A549 (cell line): ENCODE measurements at regions not wholly inside any gene's neighbourhood (a gene's known extent, or its start where the extent isn't known, plus 50 kb on each side); places are given as distances from the start of the nearest gene placed in this dataset.

Source experiments
- ATAC-seq, 2 experiments: fragments of 200-7000 bp in 1 of 2; fragments of >200 bp in 1 of 2; cut with Nextera tagmentation in 1 of 2; cut with Tn5 transposase in 1 of 2; 3 replicates each; pipeline versions ENCODE4 v1.8.0 to v1.9.1; 2018 to 2020; ENCODE audit warnings: mild to moderate bottlenecking in 1 of 2, moderate library complexity in 1 of 2
- CTCF ChIA-PET: fragments of 300-600 bp; sonication (Branson Sonifier 250); formaldehyde crosslinking; extraction: SDS; loops from one replicate; lab custom pipeline; 2021; ENCODE audit warnings: antibody characterized with exemption, inconsistent platforms; lab: Yijun Ruan, JAX
- POLR2A ChIA-PET: fragments of 350-600 bp; formaldehyde crosslinking; extraction: SDS; loops from one replicate; lab custom pipeline; 2021; ENCODE audit warnings: antibody characterized with exemption, inconsistent platforms; lab: Yijun Ruan, JAX
- DNase-seq, 2 experiments: peaks; one replicate each; pipeline versions ENCODE4 v3.0.0 to v3.0.0-alpha.2; 2011 to 2016; ENCODE audit warnings: low read depth in 1 of 2, low spot score in 1 of 2
- FAIRE-seq: peaks from 2 replicates; lab custom pipeline; 2011; peaks lifted over from hg19 to GRCh38; lab: Jason Lieb, UNC
- H3K27ac ChIP-seq, 2 experiments: fragments of >200 bp; sonication (Bioruptor Twin); formaldehyde crosslinking; 3 replicates each; pipeline ENCODE4 v1.5.1; 2016 to 2017
- H3K4me1 ChIP-seq: fragments of >200 bp; sonication (Bioruptor Twin); formaldehyde crosslinking; 3 replicates; pipeline ENCODE4 v1.6.1; 2016
- H3K4me2 ChIP-seq: fragments of >200 bp; sonication (Bioruptor Twin); formaldehyde crosslinking; 3 replicates; pipeline ENCODE4 v1.6.1; 2016
- H3K4me3 ChIP-seq: fragments of >200 bp; sonication (Bioruptor Twin); formaldehyde crosslinking; 3 replicates; pipeline ENCODE4 v1.5.1; 2016
- H3K9me3 ChIP-seq: fragments of >200 bp; sonication (Bioruptor Twin); formaldehyde crosslinking; 3 replicates; pipeline ENCODE4 v1.6.1; 2016
- CBX2 ChIP-seq: fragments of 200-600 bp; sonication (generic); IDR thresholded peaks from 2 replicates; pipeline ENCODE4 v1.6.1; 2016; ENCODE audit warnings: low read depth, mild to moderate bottlenecking, borderline replicate concordance
- CHD2 ChIP-seq: fragments of 150-350 bp; IDR thresholded peaks from 2 replicates; pipeline ENCODE4 v1.6.1; 2014; ENCODE audit warnings: low read length; ENCODE audit not compliant: partially characterized antibody
- EHMT2 ChIP-seq: fragments of 200-600 bp; sonication (generic); IDR thresholded peaks from 2 replicates; pipeline ENCODE4 v1.6.1; 2016; ENCODE audit warnings: antibody characterized with exemption, low read depth, mild to moderate bottlenecking, moderate library complexity
- ESRRA ChIP-seq: fragments of 150-350 bp; IDR thresholded peaks from 2 replicates; pipeline ENCODE4 v1.6.1; 2014; ENCODE audit warnings: mild to moderate bottlenecking, low read length, borderline replicate concordance
- FOSL2 ChIP-seq, 2 experiments: fragments of 450-650 bp in 1 of 2; fragments of >200 bp in 1 of 2; sonication (Bioruptor Twin) in 1 of 2; formaldehyde crosslinking; IDR thresholded peaks; 2 replicates each; pipeline versions ENCODE4 v1.5.0 to v1.6.1; 2016 to 2020; ENCODE audit warnings: mild to moderate bottlenecking in 1 of 2, moderate library complexity in 1 of 2
- FOXS1 ChIP-seq: fragments of 250-450 bp; sonication (Bioruptor Pico); IDR thresholded peaks from 2 replicates; pipeline ENCODE4 v1.5.0; 2020; ENCODE audit warnings: mild to moderate bottlenecking, moderate library complexity
- GATA3 ChIP-seq: IDR thresholded peaks from 2 replicates; pipeline ENCODE4 v1.6.1; 2012; ENCODE audit warnings: borderline replicate concordance
- HOXA7 ChIP-seq: fragments of 250-450 bp; sonication (Bioruptor Pico); IDR thresholded peaks from 2 replicates; pipeline ENCODE4 v1.5.0; 2020; ENCODE audit warnings: mild to moderate bottlenecking, moderate library complexity
- JUN ChIP-seq, 2 experiments: fragments of >200 bp; sonication (Bioruptor Twin); formaldehyde crosslinking; IDR thresholded peaks; 2 replicates in 1 of 2; 3 replicates in 1 of 2; pipeline ENCODE4 v1.6.1; 2016 to 2017
- JUNB ChIP-seq: fragments of >200 bp; sonication (Bioruptor Twin); formaldehyde crosslinking; IDR thresholded peaks from 2 replicates; pipeline ENCODE4 v1.6.1; 2016
- KDM5A ChIP-seq: fragments of 200-600 bp; sonication (generic); IDR thresholded peaks from 2 replicates; pipeline ENCODE4 v1.6.1; 2016; ENCODE audit warnings: antibody characterized with exemption, mild to moderate bottlenecking
- MYC ChIP-seq: IDR thresholded peaks from 2 replicates; pipeline ENCODE4 v1.6.1; 2012; ENCODE audit warnings: mild to moderate bottlenecking, inconsistent platforms, low read length, improper control_type of control experiment, borderline replicate concordance
- POLR2AphosphoS2 ChIP-seq: conservative IDR thresholded peaks from 2 replicates; pipeline ENCODE4 v1.6.1; 2012; ENCODE audit warnings: low read length, improper control_type of control experiment, inconsistent platforms
- RAD21 ChIP-seq, 2 experiments: fragments of >200 bp in 1 of 2; sonication (Bioruptor Twin) in 1 of 2; formaldehyde crosslinking in 1 of 2; IDR thresholded peaks in 1 of 2; conservative IDR thresholded peaks in 1 of 2; 2 replicates in 1 of 2; 3 replicates in 1 of 2; pipeline ENCODE4 v1.6.1; 2012 to 2018; ENCODE audit warnings: inconsistent platforms in 1 of 2
- SMC3 ChIP-seq: fragments of >200 bp; sonication (Bioruptor Twin); formaldehyde crosslinking; IDR thresholded peaks from 3 replicates; pipeline ENCODE4 v1.6.1; 2018; ENCODE audit warnings: inconsistent platforms
- SREBF2 ChIP-seq: fragments of 450-650 bp; IDR thresholded peaks from 2 replicates; pipeline ENCODE4 v1.6.1; 2014; ENCODE audit warnings: mild to moderate bottlenecking, moderate library complexity
- TFCP2L1 ChIP-seq: fragments of 250-450 bp; sonication (Bioruptor Pico); IDR thresholded peaks from 2 replicates; pipeline ENCODE4 v1.5.0; 2021; ENCODE audit warnings: mild to moderate bottlenecking
- TP53 ChIP-seq: fragments of 250-450 bp; sonication (Bioruptor Pico); IDR thresholded peaks from 2 replicates; pipeline ENCODE4 v1.5.0; 2021; ENCODE audit warnings: mild to moderate bottlenecking, moderate library complexity
- WGBS: methylation state at CpG from one replicate; pipeline ENCODE4 v1.1.6; 2017; ENCODE audit errors: missing lambda C conversion rate; 5-methylcytosine and 5-hydroxymethylcytosine counted together
- TF ChIP-seq, protein P1 (sequence below): fragments of >200 bp; sonication (Bioruptor Twin); formaldehyde crosslinking; IDR thresholded peaks from 2 replicates; pipeline ENCODE4 v1.6.1; 2016
- TF ChIP-seq, protein P2 (sequence below): fragments of 250-450 bp; sonication (Bioruptor Pico); IDR thresholded peaks from 2 replicates; pipeline ENCODE4 v1.5.0; 2021; ENCODE audit warnings: mild to moderate bottlenecking, moderate library complexity, borderline replicate concordance
- TF ChIP-seq, protein P3 (sequence below): fragments of >200 bp; sonication (Bioruptor Twin); formaldehyde crosslinking; IDR thresholded peaks from 3 replicates; pipeline ENCODE4 v1.5.1; 2016

DNA sequence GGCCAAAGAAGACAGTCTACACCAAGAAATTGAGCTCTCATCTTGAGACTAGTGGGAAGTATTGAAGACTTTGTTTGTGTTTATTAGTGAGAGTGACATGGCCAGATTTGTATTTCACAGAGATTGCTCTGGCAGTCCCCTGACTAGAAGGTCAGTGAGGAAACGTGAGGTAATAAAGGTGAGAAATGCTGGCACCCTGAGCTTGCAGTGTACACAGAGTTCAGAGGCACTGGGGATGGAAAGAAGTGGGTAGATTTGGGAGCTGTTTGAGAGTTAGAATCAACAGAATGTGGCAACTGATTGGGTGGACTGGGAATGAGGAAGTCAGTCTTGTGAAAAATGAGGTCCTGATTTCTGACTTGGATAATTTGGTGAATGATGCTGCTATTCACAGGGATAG is 336.9 kb downstream of the SNAPC1 start:
- CTCF ChIA-PET: interaction anchor here (1.4 kb wide), 1 partner anchor 27 kb away, joined by 3 read pairs; no protein-coding TSS in a partner anchor
- WGBS: 0% methylated on average over 1 of the region's 1 CpG
- POLR2A ChIA-PET: no interaction called here
- Histone ChIP-seq H3K4me2 (no peak overlapping the region), H3K27ac (no peak overlapping the region), H3K4me3 (no peak overlapping the region), H3K4me1 (no peaks in the 10 kb centered on the region), H3K9me3 (no peaks in the 10 kb centered on the region)
- FAIRE-seq (no peak), ATAC-seq (no peak), DNase-seq (no peak)
- TF ChIP-seq GATA3 (no peak), TFCP2L1 (CRISPR knock-in tag) (no peak), TP53 (CRISPR knock-in tag) (no peak), HOXA7 (no peak), SREBF2 (no peak), JUN (IDR thresholded peaks at IDR 0.05) (no peak)
- TF ChIP-seq, protein P1, sequence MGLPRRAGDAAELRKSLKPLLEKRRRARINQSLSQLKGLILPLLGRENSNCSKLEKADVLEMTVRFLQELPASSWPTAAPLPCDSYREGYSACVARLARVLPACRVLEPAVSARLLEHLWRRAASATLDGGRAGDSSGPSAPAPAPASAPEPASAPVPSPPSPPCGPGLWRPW: no peak
- TF ChIP-seq, all 56 proteins: peak for 0

DNA sequence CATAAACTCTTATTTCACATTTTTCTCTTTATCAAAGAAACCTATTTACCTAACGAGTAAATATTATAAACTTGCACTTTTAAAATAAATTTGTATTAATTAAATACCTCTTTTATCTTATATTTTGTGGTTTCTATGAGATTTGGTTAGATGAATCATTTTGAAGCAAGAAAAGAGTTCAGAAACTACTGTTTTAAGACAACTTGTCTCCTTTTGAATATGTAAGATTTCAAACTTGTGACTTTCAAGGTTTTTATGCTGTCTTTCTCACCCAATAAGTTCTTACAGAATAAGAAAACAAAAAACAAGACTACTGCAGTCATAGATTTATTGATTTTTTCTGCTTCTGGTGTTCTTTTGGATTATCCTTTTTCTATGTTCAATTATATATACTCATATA is 339.0 kb downstream of the SNAPC1 start:
- Histone ChIP-seq H3K9me3 (no peaks in the 10 kb centered on the region), H3K27ac (no peak overlapping the region), H3K4me2 (no peak overlapping the region), H3K4me3 (no peak overlapping the region)
- CTCF ChIA-PET: no interaction called here
- no peak for FAIRE-seq
- TF ChIP-seq, protein P2, sequence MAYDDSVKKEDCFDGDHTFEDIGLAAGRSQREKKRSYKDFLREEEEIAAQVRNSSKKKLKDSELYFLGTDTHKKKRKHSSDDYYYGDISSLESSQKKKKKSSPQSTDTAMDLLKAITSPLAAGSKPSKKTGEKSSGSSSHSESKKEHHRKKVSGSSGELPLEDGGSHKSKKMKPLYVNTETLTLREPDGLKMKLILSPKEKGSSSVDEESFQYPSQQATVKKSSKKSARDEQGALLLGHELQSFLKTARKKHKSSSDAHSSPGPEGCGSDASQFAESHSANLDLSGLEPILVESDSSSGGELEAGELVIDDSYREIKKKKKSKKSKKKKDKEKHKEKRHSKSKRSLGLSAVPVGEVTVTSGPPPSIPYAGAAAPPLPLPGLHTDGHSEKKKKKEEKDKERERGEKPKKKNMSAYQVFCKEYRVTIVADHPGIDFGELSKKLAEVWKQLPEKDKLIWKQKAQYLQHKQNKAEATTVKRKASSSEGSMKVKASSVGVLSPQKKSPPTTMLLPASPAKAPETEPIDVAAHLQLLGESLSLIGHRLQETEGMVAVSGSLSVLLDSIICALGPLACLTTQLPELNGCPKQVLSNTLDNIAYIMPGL (CRISPR knock-in tag): no peak
- TF ChIP-seq FOSL2 (IDR thresholded peaks at IDR 0.05) (no peak), FOSL2 (CRISPR knock-in tag; IDR thresholded peaks at IDR 0.05) (no peak), SMC3 (no peak), RAD21 (conservative IDR thresholded peaks at IDR 0.05 in 1 of 2, IDR thresholded peaks at IDR 0.05 in 1 of 2) (no peak), FOXS1 (CRISPR knock-in tag) (no peak), JUN (IDR thresholded peaks at IDR 0.05) (no peak), POLR2AphosphoS2 (no peak), CHD2 (no peak), EHMT2 (no peak), ESRRA (no peak), CBX2 (no peak), MYC (no peak)
- TF ChIP-seq, protein P3, sequence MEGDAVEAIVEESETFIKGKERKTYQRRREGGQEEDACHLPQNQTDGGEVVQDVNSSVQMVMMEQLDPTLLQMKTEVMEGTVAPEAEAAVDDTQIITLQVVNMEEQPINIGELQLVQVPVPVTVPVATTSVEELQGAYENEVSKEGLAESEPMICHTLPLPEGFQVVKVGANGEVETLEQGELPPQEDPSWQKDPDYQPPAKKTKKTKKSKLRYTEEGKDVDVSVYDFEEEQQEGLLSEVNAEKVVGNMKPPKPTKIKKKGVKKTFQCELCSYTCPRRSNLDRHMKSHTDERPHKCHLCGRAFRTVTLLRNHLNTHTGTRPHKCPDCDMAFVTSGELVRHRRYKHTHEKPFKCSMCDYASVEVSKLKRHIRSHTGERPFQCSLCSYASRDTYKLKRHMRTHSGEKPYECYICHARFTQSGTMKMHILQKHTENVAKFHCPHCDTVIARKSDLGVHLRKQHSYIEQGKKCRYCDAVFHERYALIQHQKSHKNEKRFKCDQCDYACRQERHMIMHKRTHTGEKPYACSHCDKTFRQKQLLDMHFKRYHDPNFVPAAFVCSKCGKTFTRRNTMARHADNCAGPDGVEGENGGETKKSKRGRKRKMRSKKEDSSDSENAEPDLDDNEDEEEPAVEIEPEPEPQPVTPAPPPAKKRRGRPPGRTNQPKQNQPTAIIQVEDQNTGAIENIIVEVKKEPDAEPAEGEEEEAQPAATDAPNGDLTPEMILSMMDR: no peak
- TF ChIP-seq, all 56 proteins: peak for 0
- H3K4me1 ChIP-seq: no peaks in the 10 kb centered on the region
- ATAC-seq (no peak), DNase-seq (no peak)
- POLR2A ChIA-PET: no interaction called here
- WGBS: 1% methylated on average over 1 of the region's 1 CpG

DNA sequence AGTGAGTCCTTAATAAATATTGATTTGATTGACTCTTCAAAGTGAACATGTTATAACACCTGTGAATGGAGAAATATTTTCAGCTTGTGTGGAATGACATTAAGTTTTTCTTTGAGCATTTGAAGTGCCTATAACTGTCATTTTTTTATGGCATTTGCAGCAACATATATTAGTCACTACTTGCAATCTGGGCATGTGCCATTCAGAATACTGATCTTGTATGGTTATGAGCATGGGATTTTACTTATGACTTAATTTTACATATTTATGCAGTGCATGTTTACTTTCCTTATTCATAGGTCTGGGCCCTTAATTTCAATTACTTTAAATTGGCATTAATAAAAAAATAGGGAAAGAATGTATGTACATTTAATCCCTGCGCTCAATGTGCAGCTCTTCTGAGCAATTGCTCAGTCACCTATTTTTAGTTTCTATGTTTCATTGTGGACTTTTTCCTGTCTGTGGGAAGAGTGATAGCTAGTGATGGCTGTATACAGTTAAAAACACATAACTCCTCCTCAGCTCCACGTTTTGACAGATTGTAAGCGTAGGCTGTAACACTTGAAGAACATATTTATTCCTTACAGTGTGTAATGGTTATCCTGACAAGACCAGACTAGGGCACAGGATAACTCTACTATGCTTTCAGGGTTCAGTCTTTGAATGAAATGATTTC is 339.6 kb downstream of the SNAPC1 start:
- TF ChIP-seq JUNB (no peak), JUN (IDR thresholded peaks at IDR 0.05) (no peak), KDM5A (no peak)
- FAIRE-seq (no peak), ATAC-seq (no peak), DNase-seq (no peak)
- H3K9me3 ChIP-seq: no peaks in the 10 kb centered on the region
- H3K4me3 ChIP-seq: no peak overlapping the region
- no peaks in the 10 kb centered on the region for H3K4me1 ChIP-seq
- ChIA-PET POLR2A (no interaction called here), CTCF (no interaction called here)
- no peak overlapping the region for H3K4me2 ChIP-seq
- WGBS: 26% methylated on average over 3 of the region's 3 CpGs
- H3K27ac ChIP-seq: no peak overlapping the region
